Cardiac muscle cell (in vitro differentiated cells and primary cell): ENCODE measurements at regions not wholly inside any gene's neighbourhood (a gene's known extent, or its start where the extent isn't known, plus 50 kb on each side); places are given as distances from the start of the nearest gene placed in this dataset.

Source experiments
- DNase-seq, 2 donors: peaks; one replicate each; pipeline versions ENCODE4 v3.0.0 to v3.0.0-alpha.2; 2010 to 2017; ENCODE audit warnings: low read depth in 1 of 2, low spot score in 1 of 2
- H3K27ac ChIP-seq: fragments of 200-600 bp; sonication (generic); 2 replicates; pipeline ENCODE4 v1.5.1; 2016
- H3K27me3 ChIP-seq: fragments of 200-600 bp; sonication (generic); 2 replicates; pipeline ENCODE4 v1.6.0; 2016; ENCODE audit warnings: control low read depth
- H3K36me3 ChIP-seq: fragments of 200-600 bp; sonication (generic); 2 replicates; pipeline ENCODE4 v1.5.1; 2016; ENCODE audit warnings: control low read depth
- H3K4me1 ChIP-seq: fragments of 200-600 bp; sonication (generic); 2 replicates; pipeline ENCODE4 v1.8.1; 2017; ENCODE audit warnings: low read depth, mild to moderate bottlenecking, mixed run types
- H3K4me3 ChIP-seq: fragments of 200-600 bp; sonication (generic); 2 replicates; pipeline ENCODE4 v1.5.1; 2016; ENCODE audit warnings: mild to moderate bottlenecking
- H3K9me3 ChIP-seq: fragments of 200-600 bp; sonication (generic); 2 replicates; pipeline ENCODE4 v1.5.1; 2017; ENCODE audit warnings: low read depth, mild to moderate bottlenecking, control low read depth
- CTCF ChIP-seq: IDR thresholded peaks from 2 replicates; pipeline ENCODE4 v1.5.1; 2012; ENCODE audit warnings: low read depth, mild to moderate bottlenecking, low read length

GRCh38 chr4:123474817-123475216 lies 78.2 kb downstream of the SPRY1 start:
- H3K36me3 ChIP-seq = no peaks in the 10 kb centered on the region
- peaks cover 11% of the 10 kb centered on the region for H3K4me1 ChIP-seq
- no peak for TF ChIP-seq CTCF
- H3K4me3 ChIP-seq = no peak overlapping the region
- DNase-seq = no peak
- H3K27ac ChIP-seq = no peak overlapping the region
- no peaks in the 10 kb centered on the region for H3K27me3 ChIP-seq
- H3K9me3 ChIP-seq = no peaks in the 10 kb centered on the region

- Histone ChIP-seq H3K4me3 (no peak overlapping the region), H3K27ac (no peak overlapping the region), H3K9me3 (no peaks in the 10 kb centered on the region), H3K4me1 (peaks cover 11% of the 10 kb centered on the region), H3K36me3 (no peaks in the 10 kb centered on the region), H3K27me3 (no peaks in the 10 kb centered on the region)
- no peak for TF ChIP-seq CTCF
- DNase-seq = no peak
Observed at GRCh38 chr4:123476089-123476488, 79.5 kb downstream of the SPRY1 start.

- Histone ChIP-seq H3K9me3 (no peaks in the 10 kb centered on the region), H3K4me3 (no peak overlapping the region), H3K27ac (no peak overlapping the region), H3K36me3 (no peaks in the 10 kb centered on the region), H3K4me1 (peaks cover 11% of the 10 kb centered on the region), H3K27me3 (no peaks in the 10 kb centered on the region)
- TF ChIP-seq CTCF = no peak
- DNase-seq = peak in 1 of 2 donors; percentile 86
Observed at GRCh38 chr4:123477711-123478209, 81.2 kb downstream of the SPRY1 start.

- TF ChIP-seq CTCF = no peak
- Histone ChIP-seq H3K9me3 (no peaks in the 10 kb centered on the region), H3K36me3 (no peaks in the 10 kb centered on the region), H3K27me3 (no peaks in the 10 kb centered on the region), H3K4me3 (no peak overlapping the region), H3K4me1 (peaks cover 11% of the 10 kb centered on the region), H3K27ac (no peak overlapping the region)
- peak; percentile 15 to 60 for DNase-seq
Observed at GRCh38 chr4:123478859-123479345, 82.3 kb downstream of the SPRY1 start.

- Histone ChIP-seq H3K36me3 (no peaks in the 10 kb centered on the region), H3K4me1 (peaks cover 11% of the 10 kb centered on the region), H3K27me3 (no peaks in the 10 kb centered on the region), H3K4me3 (no peak overlapping the region), H3K9me3 (no peaks in the 10 kb centered on the region), H3K27ac (no peak overlapping the region)
- DNase-seq = peak in 1 of 2 donors; percentile 24
- TF ChIP-seq CTCF = no peak
Observed at GRCh38 chr4:123479944-123480343, 83.3 kb downstream of the SPRY1 start.
